Fibroblast of lung (primary cell): ENCODE measurements at regions not wholly inside any gene's neighbourhood (a gene's known extent, or its start where the extent isn't known, plus 50 kb on each side); places are given as distances from the start of the nearest gene placed in this dataset.

Source experiments
- EZH2 ChIP-seq: IDR thresholded peaks from 2 replicates; pipeline ENCODE4 v1.5.1; 2012; ENCODE audit warnings: low read length, control low read depth, mild to moderate bottlenecking; ENCODE audit errors: missing control alignments
- TF ChIP-seq, protein P1 (sequence below), 2 donors: IDR thresholded peaks in 1 of 2; conservative IDR thresholded peaks in 1 of 2; 1 replicate in 1 of 2; 2 replicates in 1 of 2; pipeline ENCODE4 v1.5.1; 2011 to 2012; ENCODE audit warnings: low read length in 2 of 2, control low read depth in 1 of 2, inconsistent platforms in 1 of 2, low read depth in 1 of 2, mild to moderate bottlenecking in 1 of 2

DNA sequence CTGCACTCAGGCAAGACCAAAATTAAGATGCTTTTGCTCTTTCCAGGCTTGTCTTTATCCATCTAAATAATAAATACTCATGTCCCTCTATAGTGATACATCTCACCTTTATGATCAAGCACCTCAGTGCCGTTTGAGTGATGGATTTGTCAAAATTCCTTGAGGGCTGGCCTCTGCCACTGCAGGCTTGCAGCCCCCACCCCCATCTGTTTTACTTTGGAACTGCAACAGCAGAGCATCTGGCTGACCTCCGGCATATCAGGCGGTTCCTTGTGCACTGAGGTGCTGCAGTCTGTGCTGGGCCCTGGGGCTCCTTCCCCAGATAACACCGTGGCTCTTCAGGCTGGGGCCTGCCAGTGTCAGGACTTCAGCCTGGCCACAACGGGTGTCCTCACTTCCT lies 386.9 kb downstream of the CDH26 start:
- TF ChIP-seq, protein P1, sequence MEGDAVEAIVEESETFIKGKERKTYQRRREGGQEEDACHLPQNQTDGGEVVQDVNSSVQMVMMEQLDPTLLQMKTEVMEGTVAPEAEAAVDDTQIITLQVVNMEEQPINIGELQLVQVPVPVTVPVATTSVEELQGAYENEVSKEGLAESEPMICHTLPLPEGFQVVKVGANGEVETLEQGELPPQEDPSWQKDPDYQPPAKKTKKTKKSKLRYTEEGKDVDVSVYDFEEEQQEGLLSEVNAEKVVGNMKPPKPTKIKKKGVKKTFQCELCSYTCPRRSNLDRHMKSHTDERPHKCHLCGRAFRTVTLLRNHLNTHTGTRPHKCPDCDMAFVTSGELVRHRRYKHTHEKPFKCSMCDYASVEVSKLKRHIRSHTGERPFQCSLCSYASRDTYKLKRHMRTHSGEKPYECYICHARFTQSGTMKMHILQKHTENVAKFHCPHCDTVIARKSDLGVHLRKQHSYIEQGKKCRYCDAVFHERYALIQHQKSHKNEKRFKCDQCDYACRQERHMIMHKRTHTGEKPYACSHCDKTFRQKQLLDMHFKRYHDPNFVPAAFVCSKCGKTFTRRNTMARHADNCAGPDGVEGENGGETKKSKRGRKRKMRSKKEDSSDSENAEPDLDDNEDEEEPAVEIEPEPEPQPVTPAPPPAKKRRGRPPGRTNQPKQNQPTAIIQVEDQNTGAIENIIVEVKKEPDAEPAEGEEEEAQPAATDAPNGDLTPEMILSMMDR (conservative IDR thresholded peaks at IDR 0.05 in 1 of 2, IDR thresholded peaks at IDR 0.05 in 1 of 2; ENCODE audit: low read depth in 1 of 2, low read length in 2 of 2) = no peak
- TF ChIP-seq EZH2 = no peak
